GM12875 (cell line): ENCODE measurements at regions not wholly inside any gene's neighbourhood (a gene's known extent, or its start where the extent isn't known, plus 50 kb on each side); places are given as distances from the start of the nearest gene placed in this dataset.

Experiments used
- H3K4me3 ChIP-seq: one replicate; pipeline ENCODE4 v1.5.1; 2011; ENCODE audit warnings: low read depth, low read length, control low read depth
- TF ChIP-seq, protein P1 (sequence below): IDR thresholded peaks from 2 replicates; pipeline ENCODE4 v1.5.1; 2011; ENCODE audit warnings: low read depth, mild to moderate bottlenecking, control low read depth, inconsistent platforms, low read length, moderate library complexity, borderline replicate concordance; ENCODE audit not compliant: insufficient read depth

- no peak overlapping the region for H3K4me3 ChIP-seq
- TF ChIP-seq, protein P1, sequence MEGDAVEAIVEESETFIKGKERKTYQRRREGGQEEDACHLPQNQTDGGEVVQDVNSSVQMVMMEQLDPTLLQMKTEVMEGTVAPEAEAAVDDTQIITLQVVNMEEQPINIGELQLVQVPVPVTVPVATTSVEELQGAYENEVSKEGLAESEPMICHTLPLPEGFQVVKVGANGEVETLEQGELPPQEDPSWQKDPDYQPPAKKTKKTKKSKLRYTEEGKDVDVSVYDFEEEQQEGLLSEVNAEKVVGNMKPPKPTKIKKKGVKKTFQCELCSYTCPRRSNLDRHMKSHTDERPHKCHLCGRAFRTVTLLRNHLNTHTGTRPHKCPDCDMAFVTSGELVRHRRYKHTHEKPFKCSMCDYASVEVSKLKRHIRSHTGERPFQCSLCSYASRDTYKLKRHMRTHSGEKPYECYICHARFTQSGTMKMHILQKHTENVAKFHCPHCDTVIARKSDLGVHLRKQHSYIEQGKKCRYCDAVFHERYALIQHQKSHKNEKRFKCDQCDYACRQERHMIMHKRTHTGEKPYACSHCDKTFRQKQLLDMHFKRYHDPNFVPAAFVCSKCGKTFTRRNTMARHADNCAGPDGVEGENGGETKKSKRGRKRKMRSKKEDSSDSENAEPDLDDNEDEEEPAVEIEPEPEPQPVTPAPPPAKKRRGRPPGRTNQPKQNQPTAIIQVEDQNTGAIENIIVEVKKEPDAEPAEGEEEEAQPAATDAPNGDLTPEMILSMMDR: no peak
These were observed 131.2 kb downstream of the TMX3 start for GRCh38 chr18:68583685-68584084.

- TF ChIP-seq, protein P1: no peak
- no peak overlapping the region for H3K4me3 ChIP-seq
These were observed 140.6 kb downstream of the TMX3 start for GRCh38 chr18:68574311-68574710.

GRCh38 chr18:68569936-68570335 is 145.0 kb downstream of the TMX3 start:
- TF ChIP-seq, protein P1: no peak
- no peak overlapping the region for H3K4me3 ChIP-seq

- TF ChIP-seq, protein P1: no peak
- H3K4me3 ChIP-seq: no peak overlapping the region
These were observed 146.3 kb downstream of the TMX3 start for GRCh38 chr18:68568364-68569155.

DNA sequence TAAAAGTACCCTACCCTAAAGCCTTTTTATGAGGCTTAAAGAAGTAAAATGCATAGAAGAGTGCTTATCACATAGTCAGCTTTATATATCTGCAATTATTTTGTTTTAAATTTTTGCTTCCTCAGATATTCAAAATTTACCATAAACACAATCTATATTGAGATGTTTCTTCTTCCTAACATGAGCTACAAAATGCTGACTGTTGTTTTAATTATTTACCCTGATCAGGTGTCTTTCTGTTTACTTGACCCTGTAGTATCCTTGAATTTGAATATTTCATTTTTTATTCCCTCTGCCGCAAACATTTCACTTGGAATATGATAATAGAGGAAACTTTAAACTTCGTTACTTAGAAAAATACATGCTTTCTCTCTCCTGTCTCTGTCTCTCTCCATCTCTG is 147.9 kb downstream of the TMX3 start:
- TF ChIP-seq, protein P1: no peak
- no peak overlapping the region for H3K4me3 ChIP-seq

DNA sequence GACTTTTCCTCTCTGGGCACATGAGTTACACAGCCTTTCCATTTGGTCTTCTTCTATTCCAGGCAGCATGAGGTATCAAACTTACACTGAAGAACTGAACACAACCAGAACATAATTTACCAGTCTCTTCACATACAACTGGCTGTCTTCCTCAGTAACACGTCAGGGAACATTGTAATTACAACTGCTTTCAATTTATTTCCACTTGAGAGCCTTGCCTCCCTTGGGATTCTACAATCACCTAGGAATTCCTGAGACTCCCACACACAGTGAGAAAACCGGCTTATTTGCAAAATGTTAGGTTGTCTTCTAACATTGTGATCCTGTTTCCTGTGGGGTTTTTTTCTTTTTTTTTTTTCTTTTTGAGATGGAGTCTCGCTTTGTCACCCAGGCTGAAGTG is 149.9 kb downstream of the TMX3 start:
- TF ChIP-seq, protein P1: no peak
- H3K4me3 ChIP-seq: no peak overlapping the region

DNA sequence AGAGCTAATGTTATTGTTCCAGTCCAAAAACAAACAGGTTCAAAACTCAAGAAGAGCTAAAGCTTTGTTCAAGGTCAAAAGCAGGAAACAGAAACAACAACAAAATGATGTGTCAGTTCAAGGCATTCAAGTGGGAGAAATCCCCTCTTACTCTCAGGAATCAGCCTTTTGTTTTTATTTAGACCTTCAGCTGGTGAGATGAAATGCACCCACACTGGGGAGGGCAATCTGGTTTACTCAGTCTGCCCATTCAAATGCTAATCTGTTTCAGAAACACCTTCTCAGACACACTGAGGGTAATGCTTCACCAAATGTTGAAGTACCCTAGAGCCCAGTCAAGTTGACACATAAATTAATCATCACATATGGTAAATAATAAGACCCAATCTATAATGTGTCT is 150.6 kb downstream of the TMX3 start:
- TF ChIP-seq, protein P1: no peak
- no peak overlapping the region for H3K4me3 ChIP-seq
